ENCODE measurements at regions not wholly inside any gene's neighbourhood (a gene's known extent, or its start where the extent isn't known, plus 50 kb on each side); places are given as distances from the start of the nearest gene placed in this dataset.

DNA sequence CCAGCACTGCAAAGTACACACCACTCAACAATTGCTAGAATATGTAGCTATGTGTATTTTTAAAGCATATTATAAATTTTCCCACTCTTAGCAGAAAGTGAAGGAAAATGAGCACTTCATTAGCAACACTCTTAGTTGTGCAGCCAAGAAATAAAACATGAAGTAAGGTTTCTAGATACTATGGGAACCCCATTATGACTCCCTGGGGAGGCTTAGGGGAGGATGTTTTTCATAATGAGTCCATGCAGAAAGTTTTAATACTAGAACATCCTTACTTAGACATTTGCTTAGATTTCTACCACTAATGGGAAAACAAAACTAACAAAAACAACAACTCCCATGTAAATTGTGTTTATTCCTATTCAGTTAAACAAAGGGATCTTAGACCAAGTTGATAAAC lies 148.4 kb upstream of the HDAC9 start:
- no peak overlapping the region for H4K5ac ChIP-seq (ENCODE audit: low read depth, low read length)
- H3K27me3 ChIP-seq (ENCODE audit: control insufficient read depth, insufficient read depth, low read length): no peaks in the 10 kb centered on the region
- CTCF ChIA-PET: interaction anchor here (1.0 to 1.4 kb wide), 2 partner anchors 37 to 641 kb away, joined by 3 to 4 read pairs; no protein-coding TSS in a partner anchor
- no peak overlapping the region for H3K4me3 ChIP-seq (ENCODE audit: insufficient read depth, low read depth, low read length)
- H3K4me2 ChIP-seq (ENCODE audit: low read depth, low read length): no peak overlapping the region
- H2AFZ ChIP-seq (replicated peaks; ENCODE audit: low read length, poor library complexity): no peak overlapping the region
- no peak overlapping the region for H3K9ac ChIP-seq (ENCODE audit: low read depth, low read length)
- ATAC-seq (ENCODE audit: low read depth) (no peak), DNase-seq (no peak)
- no peaks in the 10 kb centered on the region for H3K9me3 ChIP-seq (ENCODE audit: control insufficient read depth, insufficient read depth, low read length)
- no peak overlapping the region for H2BK120ac ChIP-seq (ENCODE audit: low read depth, low read length)
- dilution Hi-C loops (cut with HindIII; ENCODE audit: low sequenced_read_pairs, unreplicated experiment) (no loop called here), intact Hi-C loops (cut with micrococcal nuclease) (loop anchor here (5.0 kb wide), 2 partner anchors 1320 to 1455 kb away; no protein-coding TSS in a partner anchor), in situ Hi-C loops (cut with MboI; ENCODE audit: low sequenced_read_pairs) (loop anchor here (10.0 to 25.0 kb wide), 2 partner anchors 572 to 1435 kb away; no protein-coding TSS in a partner anchor)
- H3K79me1 ChIP-seq (ENCODE audit: low read depth in 1 of 2, low read length in 2 of 2): no peaks in the 10 kb centered on the region
- no peak overlapping the region for H2AK5ac ChIP-seq (ENCODE audit: low read depth, low read length)
- H3K56ac ChIP-seq (ENCODE audit: extremely low read depth, insufficient read depth, low read length): no peak overlapping the region
- BruUV-seq (replicated peaks): no TSS peak
- no peak overlapping the region for H4K8ac ChIP-seq (ENCODE audit: low read depth in 2 of 2, low read length in 2 of 2)
- no peak overlapping the region for H3K18ac ChIP-seq (ENCODE audit: low read depth, low read length)
- H2AK9ac ChIP-seq (replicated peaks; ENCODE audit: low read depth, low read length, poor library complexity): no peak overlapping the region
- no peak overlapping the region for H3K23ac ChIP-seq (ENCODE audit: low read depth, low read length)
- no peak overlapping the region for H3K4ac ChIP-seq (ENCODE audit: low read depth, low read length)
- TF ChIP-seq NFE2L2 (IDR thresholded peaks at IDR 0.05; ENCODE audit: low read depth, low read length) (no peak), MAZ (IDR thresholded peaks at IDR 0.05; ENCODE audit: borderline replicate concordance, low read depth, low read length) (no peak), FOS (IDR thresholded peaks at IDR 0.05; ENCODE audit: low read depth, low read length) (no peak), RFX5 (IDR thresholded peaks at IDR 0.05; ENCODE audit: low read depth, low read length) (no peak), ELK1 (IDR thresholded peaks at IDR 0.05; ENCODE audit: borderline replicate concordance, low read depth, low read length) (no peak), USF2 (IDR thresholded peaks at IDR 0.05; ENCODE audit: low read depth, low read length) (no peak), CEBPB (IDR thresholded peaks at IDR 0.05; ENCODE audit: low read depth, low read length) (no peak), RCOR1 (IDR thresholded peaks at IDR 0.05; ENCODE audit: insufficient replicate concordance, low read length) (no peak), RAD21 (IDR thresholded peaks at IDR 0.05; ENCODE audit: low read length) (no peak), MXI1 (IDR thresholded peaks at IDR 0.05; ENCODE audit: borderline replicate concordance, low read depth, low read length) (no peak), SMC3 (IDR thresholded peaks at IDR 0.05; ENCODE audit: low read depth, low read length) (no peak), CTCF (conservative IDR thresholded peaks at IDR 0.05; ENCODE audit: low read depth, low read length) (no peak), POLR2A (IDR thresholded peaks at IDR 0.05; ENCODE audit: low read depth, low read length) (no peak), CHD1 (IDR thresholded peaks at IDR 0.05; ENCODE audit: low read depth, low read length) (no peak), MAFK (IDR thresholded peaks at IDR 0.05; ENCODE audit: low read depth, low read length) (no peak), BHLHE40 (IDR thresholded peaks at IDR 0.05; ENCODE audit: low read depth, low read length) (no peak)
- H4K91ac ChIP-seq (ENCODE audit: insufficient read depth, low read depth, low read length): no peak overlapping the region
- H3K14ac ChIP-seq (replicated peaks; ENCODE audit: low read depth, low read length): no peak overlapping the region
- no peak overlapping the region for H3K27ac ChIP-seq (ENCODE audit: insufficient read depth, low read length)
- H2BK15ac ChIP-seq (ENCODE audit: low read depth, low read length): no peak overlapping the region
- H3K9me1 ChIP-seq (ENCODE audit: insufficient read depth, low read length): no peaks in the 10 kb centered on the region
- H3K4me1 ChIP-seq (ENCODE audit: control insufficient read depth, insufficient read depth, low read length): no peaks in the 10 kb centered on the region
- no peaks in the 10 kb centered on the region for H3K36me3 ChIP-seq (ENCODE audit: control insufficient read depth, insufficient read depth, low read length)
- POLR2A ChIA-PET (ENCODE audit: unreplicated experiment): no interaction called here
- no peak overlapping the region for H2BK20ac ChIP-seq (ENCODE audit: low read depth, low read length)
- H2BK5ac ChIP-seq (ENCODE audit: low read depth, low read length, poor library complexity, severe bottlenecking): no peak overlapping the region
- no peaks in the 10 kb centered on the region for H4K20me1 ChIP-seq (ENCODE audit: insufficient read depth, low read length)

Data from IMR-90 (cell line).